SK-N-SH treated with all-trans-retinoic acid at 6 μM for 48 hours (cell line): ENCODE measurements at regions not wholly inside any gene's neighbourhood (a gene's known extent, or its start where the extent isn't known, plus 50 kb on each side); places are given as distances from the start of the nearest gene placed in this dataset.

Experiments
- CREB5 ChIP-seq: fragments of 250-450 bp; sonication (Bioruptor Pico); IDR thresholded peaks from 2 replicates; pipeline ENCODE4 v1.5.1; 2020; ENCODE audit warnings: low read depth, mild to moderate bottlenecking, moderate library complexity
- CSDC2 ChIP-seq: fragments of 250-450 bp; sonication (Bioruptor Pico); IDR thresholded peaks from 2 replicates; pipeline ENCODE4 v1.5.0; 2020; ENCODE audit warnings: mild to moderate bottlenecking, moderate library complexity
- GLIS3 ChIP-seq: fragments of 250-450 bp; sonication (Bioruptor Pico); IDR thresholded peaks from 2 replicates; pipeline ENCODE4 v1.5.0; 2020; ENCODE audit warnings: mild to moderate bottlenecking, moderate library complexity
- SNAI2 ChIP-seq: fragments of 250-450 bp; sonication (Bioruptor Pico); IDR thresholded peaks from 2 replicates; pipeline ENCODE4 v1.5.0; 2020; ENCODE audit warnings: mild to moderate bottlenecking, moderate library complexity
- ZNF565 ChIP-seq: fragments of 450-650 bp; formaldehyde crosslinking; conservative IDR thresholded peaks from 2 replicates; pipeline ENCODE4 v1.5.0; 2020; ENCODE audit warnings: low read depth, mild to moderate bottlenecking, moderate library complexity
- ZNF70 ChIP-seq: fragments of 450-650 bp; formaldehyde crosslinking; IDR thresholded peaks from 2 replicates; pipeline ENCODE4 v1.5.0; 2020; ENCODE audit warnings: mild to moderate bottlenecking, moderate library complexity
- ZNF8 ChIP-seq: fragments of 450-650 bp; formaldehyde crosslinking; IDR thresholded peaks from 2 replicates; pipeline ENCODE4 v1.5.0; 2020; ENCODE audit warnings: mild to moderate bottlenecking, moderate library complexity
- TF ChIP-seq, protein P1 (sequence below): fragments of 250-450 bp; sonication (Bioruptor Pico); IDR thresholded peaks from 2 replicates; pipeline ENCODE4 v1.8.0; 2020; ENCODE audit warnings: mild to moderate bottlenecking, moderate library complexity, borderline replicate concordance
- TF ChIP-seq, protein P2 (sequence below): fragments of 250-450 bp; sonication (Bioruptor Pico); IDR thresholded peaks from 2 replicates; pipeline ENCODE4 v1.5.0; 2020; ENCODE audit warnings: mild to moderate bottlenecking, moderate library complexity

DNA sequence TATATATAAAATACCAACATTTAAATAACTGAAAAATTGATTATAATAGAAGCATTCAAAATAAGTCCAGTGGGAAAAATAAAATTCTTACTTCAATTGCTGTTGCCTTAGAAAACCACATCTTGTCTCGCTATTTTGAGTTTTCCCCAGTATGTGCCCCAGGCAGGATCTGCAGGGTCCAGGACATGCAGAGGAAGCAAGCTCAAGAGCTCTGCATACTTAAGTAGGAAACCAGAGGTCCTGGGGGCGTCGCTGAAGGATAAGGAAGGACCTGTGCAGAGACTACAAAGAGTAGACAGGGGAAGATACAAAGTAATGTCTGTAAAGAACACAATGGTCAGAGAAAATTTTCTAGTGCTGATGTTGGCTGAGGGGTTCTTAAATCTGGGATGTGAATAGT, 310.5 kb upstream of the EMCN start:
- TF ChIP-seq, protein P1, sequence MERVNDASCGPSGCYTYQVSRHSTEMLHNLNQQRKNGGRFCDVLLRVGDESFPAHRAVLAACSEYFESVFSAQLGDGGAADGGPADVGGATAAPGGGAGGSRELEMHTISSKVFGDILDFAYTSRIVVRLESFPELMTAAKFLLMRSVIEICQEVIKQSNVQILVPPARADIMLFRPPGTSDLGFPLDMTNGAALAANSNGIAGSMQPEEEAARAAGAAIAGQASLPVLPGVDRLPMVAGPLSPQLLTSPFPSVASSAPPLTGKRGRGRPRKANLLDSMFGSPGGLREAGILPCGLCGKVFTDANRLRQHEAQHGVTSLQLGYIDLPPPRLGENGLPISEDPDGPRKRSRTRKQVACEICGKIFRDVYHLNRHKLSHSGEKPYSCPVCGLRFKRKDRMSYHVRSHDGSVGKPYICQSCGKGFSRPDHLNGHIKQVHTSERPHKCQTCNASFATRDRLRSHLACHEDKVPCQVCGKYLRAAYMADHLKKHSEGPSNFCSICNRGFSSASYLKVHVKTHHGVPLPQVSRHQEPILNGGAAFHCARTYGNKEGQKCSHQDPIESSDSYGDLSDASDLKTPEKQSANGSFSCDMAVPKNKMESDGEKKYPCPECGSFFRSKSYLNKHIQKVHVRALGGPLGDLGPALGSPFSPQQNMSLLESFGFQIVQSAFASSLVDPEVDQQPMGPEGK (CRISPR knock-in tag): no peak
- TF ChIP-seq ZNF8 (CRISPR knock-in tag) (no peak), CSDC2 (CRISPR knock-in tag) (no peak), GLIS3 (no peak), ZNF70 (CRISPR knock-in tag) (no peak), ZNF565 (CRISPR knock-in tag) (no peak), CREB5 (CRISPR knock-in tag) (no peak), SNAI2 (CRISPR knock-in tag) (no peak)
- TF ChIP-seq, protein P2, sequence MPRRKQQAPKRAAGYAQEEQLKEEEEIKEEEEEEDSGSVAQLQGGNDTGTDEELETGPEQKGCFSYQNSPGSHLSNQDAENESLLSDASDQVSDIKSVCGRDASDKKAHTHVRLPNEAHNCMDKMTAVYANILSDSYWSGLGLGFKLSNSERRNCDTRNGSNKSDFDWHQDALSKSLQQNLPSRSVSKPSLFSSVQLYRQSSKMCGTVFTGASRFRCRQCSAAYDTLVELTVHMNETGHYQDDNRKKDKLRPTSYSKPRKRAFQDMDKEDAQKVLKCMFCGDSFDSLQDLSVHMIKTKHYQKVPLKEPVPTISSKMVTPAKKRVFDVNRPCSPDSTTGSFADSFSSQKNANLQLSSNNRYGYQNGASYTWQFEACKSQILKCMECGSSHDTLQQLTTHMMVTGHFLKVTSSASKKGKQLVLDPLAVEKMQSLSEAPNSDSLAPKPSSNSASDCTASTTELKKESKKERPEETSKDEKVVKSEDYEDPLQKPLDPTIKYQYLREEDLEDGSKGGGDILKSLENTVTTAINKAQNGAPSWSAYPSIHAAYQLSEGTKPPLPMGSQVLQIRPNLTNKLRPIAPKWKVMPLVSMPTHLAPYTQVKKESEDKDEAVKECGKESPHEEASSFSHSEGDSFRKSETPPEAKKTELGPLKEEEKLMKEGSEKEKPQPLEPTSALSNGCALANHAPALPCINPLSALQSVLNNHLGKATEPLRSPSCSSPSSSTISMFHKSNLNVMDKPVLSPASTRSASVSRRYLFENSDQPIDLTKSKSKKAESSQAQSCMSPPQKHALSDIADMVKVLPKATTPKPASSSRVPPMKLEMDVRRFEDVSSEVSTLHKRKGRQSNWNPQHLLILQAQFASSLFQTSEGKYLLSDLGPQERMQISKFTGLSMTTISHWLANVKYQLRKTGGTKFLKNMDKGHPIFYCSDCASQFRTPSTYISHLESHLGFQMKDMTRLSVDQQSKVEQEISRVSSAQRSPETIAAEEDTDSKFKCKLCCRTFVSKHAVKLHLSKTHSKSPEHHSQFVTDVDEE (CRISPR knock-in tag): no peak
